NCI-H69 (cell line): ENCODE measurements at regions not wholly inside any gene's neighbourhood (a gene's known extent, or its start where the extent isn't known, plus 50 kb on each side); places are given as distances from the start of the nearest gene placed in this dataset.
A peak's percentile ranks its signal among the peaks of the same experiment; 100 is the strongest.

Experiments
- DNase-seq: peaks from one replicate; lab custom pipeline; 2025; lab: John Stamatoyannopoulos, UW

GRCh38 chr10:83657487-83657886, 481.8 kb upstream of the GHITM start:
- no peak for DNase-seq

DNA sequence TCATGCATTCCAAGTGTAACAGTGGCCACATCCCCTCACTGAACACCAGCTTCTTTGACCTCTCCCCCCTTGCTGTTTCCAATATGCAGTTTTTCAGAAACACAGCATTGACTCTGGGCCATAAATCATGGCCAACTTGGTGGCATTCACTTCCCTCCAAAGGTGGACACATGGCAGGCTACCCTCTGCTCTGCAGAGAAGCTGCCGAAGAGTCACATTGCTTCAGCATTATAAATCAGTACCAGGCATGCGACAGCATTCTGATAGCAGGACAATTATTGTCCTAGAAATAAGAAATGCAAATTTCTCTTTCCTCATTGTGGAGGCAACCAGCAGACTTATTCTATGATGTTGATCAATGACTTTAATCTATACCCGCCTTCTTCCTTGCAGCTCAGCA, 475.4 kb upstream of the GHITM start:
- no peak for DNase-seq

GRCh38 chr10:83666762-83667161, 472.5 kb upstream of the GHITM start:
- DNase-seq: no peak

DNA sequence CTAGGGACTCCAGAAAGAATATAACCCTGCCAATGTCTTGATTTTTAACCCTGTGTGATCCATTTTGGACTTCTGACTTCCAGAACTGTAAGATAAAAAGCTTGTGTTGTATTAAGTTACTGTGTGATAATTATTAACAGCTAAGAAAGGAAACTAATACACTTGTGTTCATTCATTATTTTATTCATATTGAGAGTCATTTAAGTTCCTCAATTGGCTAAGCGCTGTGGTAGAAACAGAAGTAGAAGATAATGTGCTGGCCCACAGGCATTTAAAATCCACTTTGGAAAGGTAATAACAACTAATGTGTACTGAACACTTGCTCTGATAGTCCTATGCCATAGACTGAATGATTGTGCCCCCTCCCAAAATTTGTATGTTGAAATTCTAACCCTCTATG, 471.7 kb upstream of the GHITM start:
- no peak for DNase-seq

- peak; percentile 96 for DNase-seq
Measured at GRCh38 chr10:83673316-83673715, 466.0 kb upstream of the GHITM start.

DNA sequence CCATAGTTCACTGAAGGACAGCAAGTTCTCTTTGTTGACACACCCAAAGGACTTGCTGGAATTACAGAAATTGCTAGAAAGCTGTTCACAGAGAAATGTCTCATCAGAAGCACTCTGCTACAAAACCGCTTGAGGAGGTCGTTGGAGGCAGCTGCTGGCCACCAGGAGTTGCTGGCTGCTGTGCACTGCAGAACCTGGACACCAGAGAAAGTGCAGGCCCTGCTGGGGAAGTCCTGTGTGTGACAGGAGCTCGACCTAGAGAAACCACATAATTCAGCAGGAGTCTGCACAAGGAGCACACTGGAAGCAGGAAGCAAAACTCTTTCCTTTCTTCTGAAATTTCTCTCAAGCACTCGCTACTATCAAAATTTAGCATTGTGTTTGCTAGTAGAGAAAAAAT, 461.5 kb upstream of the GHITM start:
- peak; percentile 17 for DNase-seq

- DNase-seq: no peak
Measured at GRCh38 chr10:83678850-83679249, 460.5 kb upstream of the GHITM start.

GRCh38 chr10:83680470-83680891, 458.8 kb upstream of the GHITM start:
- no peak for DNase-seq

GRCh38 chr10:83682414-83682813, 456.9 kb upstream of the GHITM start:
- DNase-seq: no peak

GRCh38 chr10:83685458-83685857, 453.9 kb upstream of the GHITM start:
- no peak for DNase-seq

- no peak for DNase-seq
Measured at GRCh38 chr10:83691791-83692596, 447.3 kb upstream of the GHITM start.

- DNase-seq: no peak
Measured at GRCh38 chr10:83698899-83699298, 440.4 kb upstream of the GHITM start.

DNA sequence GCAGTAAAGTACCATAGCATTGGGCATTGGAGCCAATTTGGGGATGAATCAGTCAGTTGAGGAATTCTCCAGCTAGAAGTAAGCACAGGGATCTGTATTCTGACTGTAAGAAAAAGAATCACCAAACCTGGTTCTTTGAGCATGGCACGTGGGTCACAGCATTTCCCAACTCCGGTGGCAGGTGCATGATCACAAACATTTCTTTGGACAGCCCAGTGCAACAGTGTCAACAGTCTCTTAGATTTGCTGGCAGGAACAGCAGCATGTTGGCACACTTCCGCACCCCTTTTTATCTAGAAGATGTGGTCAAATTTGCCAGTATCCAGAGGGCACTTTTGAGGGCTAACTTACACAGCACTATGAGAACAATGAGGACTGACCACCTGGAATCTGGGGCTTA, 437.5 kb upstream of the GHITM start:
- DNase-seq: no peak

- no peak for DNase-seq
Measured at GRCh38 chr10:83702731-83703130, 436.6 kb upstream of the GHITM start.

GRCh38 chr10:83706120-83706519, 433.2 kb upstream of the GHITM start:
- no peak for DNase-seq

DNA sequence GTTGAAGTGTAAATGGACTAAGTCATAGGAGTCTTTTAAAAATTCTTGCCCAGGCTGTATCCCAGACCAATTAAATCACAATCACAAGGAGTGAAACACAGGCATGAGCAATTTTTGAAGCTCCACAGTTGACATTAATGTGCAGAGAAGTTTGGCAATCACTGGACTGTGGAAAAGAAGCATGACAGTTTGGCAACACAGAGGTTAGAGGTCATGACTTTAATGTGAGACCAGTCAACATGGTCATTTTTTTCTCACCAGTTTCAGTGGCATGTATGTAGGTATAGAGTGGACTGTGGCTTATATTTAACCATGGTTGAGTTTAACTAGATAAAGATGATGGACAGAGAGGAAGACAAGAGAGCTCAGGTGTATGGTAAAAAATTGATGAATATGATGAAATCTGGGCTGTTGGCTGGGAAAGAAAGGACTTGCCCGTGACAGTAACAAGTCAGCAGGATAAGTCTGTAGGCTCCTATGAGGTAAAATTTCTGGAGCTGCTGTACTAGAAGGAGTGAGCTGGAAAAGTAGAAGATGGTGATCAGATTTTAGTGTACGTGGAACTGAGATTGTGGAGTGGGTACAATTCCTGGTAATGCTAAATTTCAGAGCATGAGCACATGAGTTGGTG, 432.2 kb upstream of the GHITM start:
- no peak for DNase-seq

- no peak for DNase-seq
Measured at GRCh38 chr10:83713423-83713822, 425.9 kb upstream of the GHITM start.

DNA sequence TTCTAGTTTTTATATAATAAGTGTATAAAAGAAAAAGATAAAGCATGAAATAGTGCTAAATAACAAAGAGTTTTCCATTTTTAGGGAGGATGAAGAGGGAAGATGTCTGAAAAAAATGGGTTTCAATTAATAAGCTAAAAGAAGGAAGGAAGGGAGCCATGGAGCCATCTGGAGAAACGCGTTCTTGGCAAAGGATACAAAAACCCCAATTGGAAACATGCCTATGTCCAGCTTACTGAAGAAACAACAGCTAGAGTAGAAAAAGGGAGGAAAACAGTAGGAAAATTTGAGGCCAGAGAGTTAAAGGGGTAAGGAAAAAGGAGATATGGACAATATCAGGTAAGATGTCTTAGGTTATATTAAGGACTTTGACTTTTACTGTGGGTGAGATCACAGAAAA, 416.2 kb upstream of the GHITM start:
- no peak for DNase-seq

DNA sequence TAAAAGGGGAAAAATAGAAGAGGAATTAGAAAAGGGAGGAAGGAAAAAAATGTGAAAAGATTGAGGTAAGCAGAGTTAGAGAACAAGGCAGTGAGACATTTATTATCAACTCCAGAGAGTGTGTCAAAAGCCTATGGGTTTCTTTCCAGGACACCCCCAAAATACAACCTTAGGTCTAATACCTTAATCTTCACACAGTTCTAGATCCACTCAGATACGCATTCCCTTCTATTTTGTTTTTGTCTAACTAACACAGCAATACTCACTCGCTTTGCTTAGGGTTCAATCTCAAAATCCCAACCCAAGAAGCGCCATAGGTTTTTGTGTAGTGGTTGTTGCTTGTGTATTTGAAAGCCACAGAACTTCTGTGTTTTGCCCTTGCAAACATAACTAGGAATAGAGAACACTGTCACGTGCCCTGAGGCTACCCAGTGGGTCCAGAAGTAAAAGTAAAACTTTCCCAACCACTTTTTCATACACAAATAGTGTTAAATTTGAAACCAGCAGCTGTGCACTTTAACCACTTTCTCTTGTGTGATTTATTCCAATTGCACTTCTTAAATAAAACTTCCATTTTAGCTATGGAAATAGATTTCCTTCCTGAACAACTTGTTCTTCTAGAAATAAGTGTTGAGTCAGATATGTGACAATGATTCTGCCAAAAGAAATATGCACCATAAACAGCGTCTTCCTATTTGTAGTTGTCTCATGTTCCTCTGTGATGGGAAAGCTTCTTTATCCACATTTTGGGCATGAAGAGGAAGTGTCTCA, 414.7 kb upstream of the GHITM start:
- no peak for DNase-seq

DNA sequence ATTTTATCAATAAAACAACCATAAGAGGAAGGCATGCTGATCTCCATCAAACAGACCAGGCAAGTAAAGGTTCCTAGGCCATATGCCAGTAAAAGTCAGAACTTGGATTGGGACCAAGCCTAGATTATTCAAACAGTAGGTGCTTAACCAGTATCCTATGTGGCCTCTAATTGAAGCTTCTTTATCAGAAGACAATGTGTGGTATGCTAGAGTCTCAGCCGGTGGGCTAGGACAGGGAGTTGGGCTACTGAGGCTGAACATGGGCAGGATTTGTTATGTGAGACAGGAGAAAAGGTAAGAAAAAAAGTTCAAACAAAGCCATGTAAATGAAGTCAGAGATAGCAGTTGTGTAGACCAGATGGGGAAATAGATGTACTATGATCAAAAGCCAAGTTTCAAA, 413.7 kb upstream of the GHITM start:
- peak; percentile 45 for DNase-seq

- DNase-seq: no peak
Measured at GRCh38 chr10:83734278-83734677, 405.0 kb upstream of the GHITM start.

DNA sequence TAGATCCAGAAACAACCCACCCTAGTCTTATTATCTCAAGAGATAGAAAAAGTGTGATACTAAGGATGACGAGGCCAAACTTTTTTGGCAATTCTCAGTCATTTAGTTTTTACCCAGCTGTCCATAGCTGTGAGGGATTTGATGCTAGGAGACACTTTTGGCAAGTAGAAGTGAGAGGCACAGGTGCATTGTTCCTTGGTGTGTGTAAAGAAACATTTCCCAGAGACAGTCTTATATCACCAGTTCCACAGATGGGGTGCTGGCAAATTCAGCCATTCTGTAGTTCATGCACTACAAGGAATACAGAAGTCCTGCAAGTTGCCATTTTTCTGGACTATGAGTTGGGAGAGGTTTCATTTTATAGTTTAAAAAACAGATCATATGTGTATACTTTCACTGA, 403.3 kb upstream of the GHITM start:
- DNase-seq: no peak

DNA sequence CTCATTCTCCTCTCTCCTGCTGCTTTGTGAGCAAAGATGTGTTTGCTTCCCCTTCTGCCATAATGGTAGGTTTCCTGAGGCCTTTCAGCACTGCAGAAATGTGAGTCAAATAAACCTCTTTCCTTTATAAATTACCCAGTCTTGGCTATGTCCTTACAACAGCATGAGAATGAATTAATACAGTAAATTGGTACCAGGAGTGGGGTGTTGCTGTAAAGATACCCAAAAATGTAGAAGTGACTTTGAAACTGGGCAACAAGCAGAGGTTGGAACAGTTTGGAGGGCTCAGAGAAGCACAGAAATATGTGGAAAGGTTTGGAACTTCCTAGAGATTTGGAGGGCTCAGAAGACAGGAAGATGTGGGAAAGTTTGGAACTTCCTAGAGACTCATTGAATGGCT, 388.7 kb upstream of the GHITM start:
- DNase-seq: no peak
